GM19099 (cell line): ENCODE measurements at regions not wholly inside any gene's neighbourhood (a gene's known extent, or its start where the extent isn't known, plus 50 kb on each side); places are given as distances from the start of the nearest gene placed in this dataset.

Experiments used
- POLR2A ChIP-seq: IDR thresholded peaks from 3 replicates; pipeline ENCODE4 v1.6.1; 2011; ENCODE audit warnings: low read depth; ENCODE audit not compliant: insufficient read length; ENCODE audit errors: extremely low read depth

- TF ChIP-seq POLR2A = no peak
Measured at GRCh38 chr5:173789031-173789920, 98.9 kb upstream of the CPEB4 start.

GRCh38 chr5:173790177-173790719 lies 97.9 kb upstream of the CPEB4 start:
- no peak for TF ChIP-seq POLR2A

- TF ChIP-seq POLR2A = no peak
Measured at GRCh38 chr5:173790836-173791546, 97.2 kb upstream of the CPEB4 start.

DNA sequence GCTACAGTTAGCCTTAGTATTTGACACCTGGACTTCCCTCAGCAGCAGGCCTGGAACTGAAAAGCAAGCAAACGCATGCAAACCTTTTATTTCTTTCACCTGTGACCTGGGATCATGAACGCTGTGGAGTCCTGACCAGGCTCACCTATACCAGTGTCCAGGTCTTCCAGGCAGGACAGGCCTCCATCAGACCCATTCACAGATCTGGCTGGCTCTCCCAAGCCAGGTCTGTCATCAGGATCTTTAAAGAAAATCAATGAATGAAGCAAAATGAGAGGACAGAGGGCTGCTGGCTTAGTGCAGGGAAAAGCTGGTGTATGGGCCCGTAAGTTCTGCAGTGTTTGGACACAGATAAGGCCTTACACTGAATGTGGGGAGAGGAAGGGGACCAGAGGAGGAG lies 96.3 kb upstream of the CPEB4 start:
- no peak for TF ChIP-seq POLR2A

DNA sequence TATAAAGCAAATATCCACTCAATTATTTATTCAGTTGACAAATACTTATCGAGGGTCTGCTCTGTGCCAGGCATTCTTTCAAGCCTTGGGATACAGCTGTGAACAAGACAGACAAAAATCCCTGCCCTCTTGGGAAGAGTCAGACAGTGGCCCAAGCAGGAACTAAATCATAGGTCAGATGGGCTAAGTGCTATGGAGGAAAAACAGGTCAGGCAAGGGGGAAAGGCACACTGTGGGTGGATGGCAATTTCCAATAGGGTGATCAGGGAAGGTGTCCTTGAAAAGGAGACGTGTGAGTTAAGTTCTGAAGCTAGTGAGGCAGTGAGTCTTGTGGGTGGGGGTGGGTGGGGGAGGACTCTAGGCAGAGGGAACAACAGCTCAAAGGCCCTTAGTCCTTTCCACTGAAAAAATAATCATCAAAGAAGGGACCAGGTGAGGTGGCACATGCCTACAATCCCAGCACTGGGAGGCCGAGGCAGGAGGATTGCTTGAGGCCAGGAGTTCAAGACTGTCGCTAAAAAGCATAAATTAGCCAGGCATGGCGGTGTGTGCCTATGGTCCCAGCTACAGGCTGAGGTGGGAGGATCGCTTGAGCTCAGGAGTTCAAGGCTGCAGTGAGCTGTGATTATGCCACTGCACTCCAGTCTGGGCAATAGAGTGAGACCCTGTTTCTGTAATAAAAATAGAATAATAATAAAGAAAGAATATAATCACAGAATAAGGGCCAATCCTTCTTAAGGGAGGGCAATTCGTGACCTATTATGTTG lies 95.2 kb upstream of the CPEB4 start:
- TF ChIP-seq POLR2A = no peak

- no peak for TF ChIP-seq POLR2A
Measured at GRCh38 chr5:173793648-173794548, 94.3 kb upstream of the CPEB4 start.

DNA sequence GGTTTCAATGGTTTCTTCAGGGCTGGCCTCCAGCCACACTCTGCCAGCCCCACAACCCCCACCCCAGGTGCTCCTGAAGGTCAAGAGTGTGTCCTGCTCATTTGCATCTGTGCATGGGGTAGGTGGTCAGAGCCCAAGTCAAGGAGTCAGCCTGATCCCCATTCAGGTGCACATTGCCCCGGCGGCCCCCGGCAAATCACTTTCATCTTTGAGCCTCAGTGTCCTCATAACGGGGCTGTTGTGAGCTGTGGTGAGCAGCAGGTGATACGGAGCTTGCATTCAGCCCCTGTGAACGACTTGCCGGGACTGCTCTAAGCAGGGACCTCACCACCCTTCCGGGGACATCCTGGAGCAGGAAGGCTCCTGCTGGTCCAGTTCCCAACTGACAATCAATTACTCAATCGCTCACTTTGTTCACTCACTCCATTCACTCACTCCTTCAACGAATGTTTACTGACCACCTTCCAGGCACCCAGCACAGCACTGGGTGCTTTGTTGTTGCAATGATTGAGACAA lies 93.2 kb upstream of the CPEB4 start:
- TF ChIP-seq POLR2A = no peak

GRCh38 chr5:173795601-173796000 lies 92.5 kb upstream of the CPEB4 start:
- no peak for TF ChIP-seq POLR2A

DNA sequence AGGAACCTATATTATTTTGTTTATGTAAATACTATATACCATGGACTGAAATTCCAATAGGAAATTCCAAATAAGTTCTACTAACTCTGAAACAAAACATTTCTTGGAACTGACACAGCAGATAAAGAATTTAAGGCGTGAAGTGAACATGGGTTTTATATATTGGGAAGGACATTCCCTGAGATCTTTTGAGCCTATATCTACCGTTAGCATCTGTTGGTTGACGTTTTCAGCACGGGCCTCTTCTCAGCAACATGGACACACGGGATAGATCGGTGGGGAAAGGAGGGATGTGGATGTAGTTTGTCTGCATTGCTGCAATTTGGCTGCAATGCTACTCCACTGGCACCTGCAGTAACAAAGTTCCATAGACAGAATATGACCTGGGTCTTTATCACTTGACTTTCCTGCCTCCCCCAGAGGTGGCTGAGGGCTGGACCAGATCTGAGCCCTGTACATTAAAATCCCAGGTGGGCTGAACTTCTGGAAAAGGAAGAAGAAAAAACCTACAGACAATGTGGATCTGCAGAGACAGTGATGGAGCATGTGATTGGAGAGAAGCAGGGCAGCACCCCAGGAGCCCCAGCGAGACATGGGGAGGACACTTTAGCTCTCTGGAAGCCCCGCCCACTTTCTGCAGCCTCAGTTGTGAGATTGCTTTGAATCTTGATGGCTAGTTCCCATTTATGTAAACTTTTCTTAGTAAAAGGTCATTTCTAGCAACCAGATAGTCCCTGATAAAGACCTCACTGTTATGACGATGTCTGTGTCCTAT lies 91.2 kb upstream of the CPEB4 start:
- no peak for TF ChIP-seq POLR2A

GRCh38 chr5:173798127-173798810 lies 89.9 kb upstream of the CPEB4 start:
- no peak for TF ChIP-seq POLR2A

DNA sequence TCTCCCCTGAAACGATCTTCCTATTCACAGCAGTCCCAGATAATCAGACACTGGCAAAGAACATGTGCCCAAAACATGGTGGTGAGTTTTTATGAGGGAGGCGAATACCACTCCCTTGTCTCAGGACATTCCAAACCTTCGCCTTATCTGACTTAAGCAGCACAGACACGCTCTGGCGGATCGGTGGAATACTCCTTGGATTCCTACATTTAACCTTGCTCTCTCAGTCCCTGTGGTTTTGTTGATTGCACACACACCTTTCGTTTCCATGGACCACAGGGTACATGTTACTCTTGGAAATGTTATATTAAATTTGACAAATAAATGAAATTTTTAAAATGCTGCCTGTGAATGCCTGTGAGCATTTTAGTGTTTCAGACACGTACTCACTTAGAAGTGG lies 87.8 kb upstream of the CPEB4 start:
- no peak for TF ChIP-seq POLR2A

- TF ChIP-seq POLR2A = no peak
Measured at GRCh38 chr5:173801006-173801405, 87.1 kb upstream of the CPEB4 start.

DNA sequence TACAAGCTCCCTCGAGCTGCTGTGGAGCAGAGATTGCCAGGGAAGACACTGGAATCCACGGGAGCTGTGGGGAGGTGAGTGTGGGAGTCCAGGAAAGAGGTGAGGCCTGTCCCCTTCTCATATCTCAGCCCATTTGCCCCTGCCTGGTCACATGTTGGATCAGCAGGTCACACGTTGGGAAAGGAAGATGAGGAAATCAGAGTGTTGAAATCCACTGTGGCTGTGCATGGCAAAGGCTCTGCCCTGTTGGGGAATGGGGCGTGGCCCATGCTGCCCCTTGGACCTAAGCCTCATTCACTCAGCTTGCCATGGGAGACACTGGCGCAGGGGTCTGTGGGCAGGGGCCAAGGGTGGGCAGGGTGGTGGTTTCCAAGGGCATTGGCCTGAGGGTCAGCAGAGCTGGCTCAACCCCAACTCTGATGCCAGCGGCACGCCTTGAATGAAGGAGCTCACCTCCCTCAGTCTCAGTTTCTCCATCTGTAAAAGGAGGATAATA lies 85.4 kb upstream of the CPEB4 start:
- TF ChIP-seq POLR2A = no peak

GRCh38 chr5:173804579-173804978 lies 83.6 kb upstream of the CPEB4 start:
- no peak for TF ChIP-seq POLR2A
